MM.1S (cell line): ENCODE measurements at regions not wholly inside any gene's neighbourhood (a gene's known extent, or its start where the extent isn't known, plus 50 kb on each side); places are given as distances from the start of the nearest gene placed in this dataset.

Source experiments
- DNase-seq: peaks from one replicate; pipeline ENCODE4 v3.0.0-alpha.2; 2015
- H2AFZ ChIP-seq: fragments of 300-600 bp; sonication (generic); 2 replicates; pipeline ENCODE4 v1.6.0; 2016; ENCODE audit warnings: antibody characterized with exemption, low read length
- H3F3A ChIP-seq: fragments of 300-600 bp; sonication (generic); 2 replicates; pipeline ENCODE4 v1.6.1; 2016; ENCODE audit warnings: mild to moderate bottlenecking, antibody characterized with exemption, low read length, moderate library complexity, mixed read lengths; ENCODE audit not compliant: insufficient read depth
- H3K27ac ChIP-seq: fragments of 300-600 bp; sonication (generic); 2 replicates; pipeline ENCODE4 v1.5.1; 2016; ENCODE audit warnings: mild to moderate bottlenecking, low read length
- H3K27me3 ChIP-seq: fragments of 300-600 bp; sonication (generic); replicated peaks from 2 replicates; pipeline ENCODE4 v1.6.0; 2016; ENCODE audit warnings: low read length; ENCODE audit not compliant: insufficient read depth
- H3K36me3 ChIP-seq: fragments of 300-600 bp; sonication (generic); replicated peaks from 2 replicates; pipeline ENCODE4 v1.6.1; 2016; ENCODE audit warnings: mild to moderate bottlenecking, low read length, mixed read lengths; ENCODE audit not compliant: insufficient read depth
- H3K4me1 ChIP-seq: fragments of 300-600 bp; sonication (generic); 2 replicates; pipeline ENCODE4 v1.6.1; 2016; ENCODE audit warnings: low read length, mixed read lengths
- H3K4me2 ChIP-seq: fragments of 300-600 bp; sonication (generic); 2 replicates; pipeline ENCODE4 v1.6.0; 2016; ENCODE audit warnings: low read depth, low read length
- H3K4me3 ChIP-seq: fragments of 300-600 bp; sonication (generic); 2 replicates; pipeline ENCODE4 v1.5.1; 2016; ENCODE audit warnings: low read length, mixed read lengths
- H3K79me2 ChIP-seq: fragments of 300-600 bp; sonication (generic); 2 replicates; pipeline ENCODE4 v1.6.1; 2016; ENCODE audit warnings: mixed run types, low read length, mixed read lengths
- H3K9ac ChIP-seq: fragments of 300-600 bp; sonication (generic); 2 replicates; pipeline ENCODE4 v1.6.1; 2016; ENCODE audit warnings: low read length, mixed read lengths
- H3K9me2 ChIP-seq: fragments of 300-600 bp; sonication (generic); replicated peaks from 2 replicates; pipeline ENCODE4 v1.6.1; 2016; ENCODE audit warnings: mild to moderate bottlenecking, low read length, mixed read lengths; ENCODE audit not compliant: insufficient read depth
- H3K9me3 ChIP-seq: fragments of 300-600 bp; sonication (generic); replicated peaks from 2 replicates; pipeline ENCODE4 v1.6.1; 2016; ENCODE audit warnings: mild to moderate bottlenecking, low read length, mixed read lengths; ENCODE audit not compliant: insufficient read depth
- H4K20me1 ChIP-seq: fragments of 300-600 bp; sonication (generic); 2 replicates; pipeline ENCODE4 v1.6.1; 2016; ENCODE audit warnings: mild to moderate bottlenecking, low read length, moderate library complexity, mixed read lengths; ENCODE audit not compliant: insufficient read depth
- EZH2 ChIP-seq: fragments of 300-600 bp; sonication (generic); optimal IDR thresholded peaks from 2 replicates; pipeline ENCODE3; 2017; ENCODE audit warnings: low read depth, mild to moderate bottlenecking, antibody characterized with exemption, low read length, mixed read lengths
- EZH2phosphoT487 ChIP-seq: fragments of 300-600 bp; sonication (generic); IDR thresholded peaks from 2 replicates; pipeline ENCODE4 v1.6.1; 2018; ENCODE audit warnings: antibody characterized with exemption, low read length
- TF ChIP-seq, protein P1 (sequence below): fragments of 300-600 bp; sonication (generic); IDR thresholded peaks from 2 replicates; pipeline ENCODE4 v1.5.1; 2016; ENCODE audit warnings: antibody characterized with exemption, low read length, mixed read lengths

DNA sequence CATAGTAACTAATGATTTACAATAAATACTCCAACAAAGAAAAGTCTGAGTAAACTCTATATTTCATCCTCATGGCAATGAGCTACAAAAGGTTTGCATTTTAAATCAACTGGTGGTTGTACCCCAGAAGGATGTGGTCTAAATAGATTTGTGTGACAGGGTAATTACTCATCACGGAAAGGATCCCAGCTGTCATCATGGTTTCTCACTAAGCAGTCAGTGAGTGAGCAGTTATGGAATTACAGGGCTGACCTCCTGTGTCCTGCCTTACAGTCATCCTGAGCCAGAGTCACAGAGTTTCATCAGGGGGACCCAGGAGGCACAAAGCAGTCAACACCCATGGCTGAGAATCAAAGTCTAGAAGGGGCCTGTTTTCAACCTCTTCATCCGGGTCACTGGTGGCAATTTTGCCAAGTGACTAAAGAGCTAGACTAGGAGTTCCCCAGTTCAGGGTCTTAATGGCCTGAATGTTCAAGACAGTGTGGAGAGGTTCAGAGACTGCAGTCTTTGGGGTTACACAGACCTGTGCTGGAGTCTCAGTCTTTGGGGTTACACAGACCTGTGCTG is 210.7 kb upstream of the SLC24A2 start:
- TF ChIP-seq EZH2phosphoT487 (no peak), EZH2 (no peak)
- TF ChIP-seq, protein P1, sequence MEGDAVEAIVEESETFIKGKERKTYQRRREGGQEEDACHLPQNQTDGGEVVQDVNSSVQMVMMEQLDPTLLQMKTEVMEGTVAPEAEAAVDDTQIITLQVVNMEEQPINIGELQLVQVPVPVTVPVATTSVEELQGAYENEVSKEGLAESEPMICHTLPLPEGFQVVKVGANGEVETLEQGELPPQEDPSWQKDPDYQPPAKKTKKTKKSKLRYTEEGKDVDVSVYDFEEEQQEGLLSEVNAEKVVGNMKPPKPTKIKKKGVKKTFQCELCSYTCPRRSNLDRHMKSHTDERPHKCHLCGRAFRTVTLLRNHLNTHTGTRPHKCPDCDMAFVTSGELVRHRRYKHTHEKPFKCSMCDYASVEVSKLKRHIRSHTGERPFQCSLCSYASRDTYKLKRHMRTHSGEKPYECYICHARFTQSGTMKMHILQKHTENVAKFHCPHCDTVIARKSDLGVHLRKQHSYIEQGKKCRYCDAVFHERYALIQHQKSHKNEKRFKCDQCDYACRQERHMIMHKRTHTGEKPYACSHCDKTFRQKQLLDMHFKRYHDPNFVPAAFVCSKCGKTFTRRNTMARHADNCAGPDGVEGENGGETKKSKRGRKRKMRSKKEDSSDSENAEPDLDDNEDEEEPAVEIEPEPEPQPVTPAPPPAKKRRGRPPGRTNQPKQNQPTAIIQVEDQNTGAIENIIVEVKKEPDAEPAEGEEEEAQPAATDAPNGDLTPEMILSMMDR = no peak
- Histone ChIP-seq H3K4me2 (no peak overlapping the region), H3K4me1 (no peaks in the 10 kb centered on the region), H3K9me2 (no peaks in the 10 kb centered on the region), H3K4me3 (no peak overlapping the region), H2AFZ (no peak overlapping the region), H4K20me1 (no peaks in the 10 kb centered on the region), H3K27me3 (no peaks in the 10 kb centered on the region), H3F3A (no peaks in the 10 kb centered on the region), H3K36me3 (no peaks in the 10 kb centered on the region), H3K79me2 (no peaks in the 10 kb centered on the region), H3K9ac (no peak overlapping the region), H3K27ac (no peak overlapping the region), H3K9me3 (no peaks in the 10 kb centered on the region)
- no peak for DNase-seq

DNA sequence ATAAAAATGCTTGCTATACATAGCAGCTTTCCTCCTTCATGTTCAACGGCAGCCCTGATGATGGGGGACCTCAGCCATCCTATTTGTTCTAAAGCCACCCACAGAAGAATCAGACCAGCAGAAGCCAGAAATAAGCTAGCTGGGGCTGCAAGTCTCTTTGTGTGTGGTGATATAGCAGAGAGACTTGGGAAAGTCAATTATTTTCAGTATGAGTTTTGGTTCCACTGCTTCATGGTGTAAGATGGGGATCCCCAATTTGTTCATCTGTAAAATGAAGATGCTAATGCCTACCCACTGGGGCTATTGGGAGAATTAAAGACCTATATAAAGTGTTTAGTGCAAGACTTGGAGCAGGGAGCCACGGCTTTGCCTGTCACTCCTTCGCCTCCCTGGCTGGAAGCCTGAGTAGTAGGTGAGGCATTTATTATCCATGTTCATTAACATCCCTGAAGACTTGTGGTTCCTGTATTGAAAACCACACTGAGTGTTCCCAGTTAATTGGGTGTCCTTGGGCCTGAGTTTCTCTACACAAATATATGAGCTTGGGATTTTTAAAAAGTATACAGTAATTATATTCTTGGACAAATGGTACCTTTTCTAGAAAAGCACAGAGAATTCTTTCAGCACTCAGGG is 210.1 kb upstream of the SLC24A2 start:
- H2AFZ ChIP-seq = no peak overlapping the region
- H3K27ac ChIP-seq = no peak overlapping the region
- no peaks in the 10 kb centered on the region for H3K27me3 ChIP-seq
- H4K20me1 ChIP-seq = no peaks in the 10 kb centered on the region
- no peaks in the 10 kb centered on the region for H3K36me3 ChIP-seq
- no peaks in the 10 kb centered on the region for H3K79me2 ChIP-seq
- no peak for TF ChIP-seq EZH2
- TF ChIP-seq, protein P1 = no peak
- no peak for TF ChIP-seq EZH2phosphoT487
- DNase-seq = no peak
- no peaks in the 10 kb centered on the region for H3K9me2 ChIP-seq
- H3K9ac ChIP-seq = no peak overlapping the region
- H3K4me2 ChIP-seq = no peak overlapping the region
- H3K4me1 ChIP-seq = no peaks in the 10 kb centered on the region
- no peaks in the 10 kb centered on the region for H3K9me3 ChIP-seq
- H3F3A ChIP-seq = no peaks in the 10 kb centered on the region
- H3K4me3 ChIP-seq = no peak overlapping the region

DNA sequence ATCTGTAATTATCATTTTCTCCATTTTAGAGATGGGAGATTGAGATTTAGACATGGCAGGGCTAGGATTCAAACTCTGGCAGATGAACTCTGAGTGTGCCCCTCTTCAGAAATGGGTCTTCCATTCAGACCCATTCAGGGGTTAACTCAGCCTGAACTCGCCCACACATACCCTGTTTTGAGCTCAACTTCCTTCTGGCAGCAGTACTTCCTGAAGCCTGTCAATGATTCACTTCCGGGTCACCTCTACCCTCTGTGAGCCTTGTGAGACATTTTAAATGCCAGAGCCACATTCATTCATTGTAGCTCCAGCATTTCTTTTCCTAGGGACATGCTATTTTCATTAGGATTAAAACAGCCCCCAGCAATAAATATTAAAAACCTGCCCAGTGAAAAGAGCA is 209.3 kb upstream of the SLC24A2 start:
- Histone ChIP-seq H3F3A (no peaks in the 10 kb centered on the region), H3K4me3 (no peak overlapping the region), H3K9me2 (no peaks in the 10 kb centered on the region), H4K20me1 (no peaks in the 10 kb centered on the region), H3K4me1 (no peaks in the 10 kb centered on the region), H3K79me2 (no peaks in the 10 kb centered on the region), H3K4me2 (no peak overlapping the region), H3K9me3 (no peaks in the 10 kb centered on the region), H2AFZ (no peak overlapping the region), H3K27ac (no peak overlapping the region), H3K9ac (no peak overlapping the region), H3K27me3 (no peaks in the 10 kb centered on the region), H3K36me3 (no peaks in the 10 kb centered on the region)
- DNase-seq = no peak
- TF ChIP-seq, protein P1 = no peak
- TF ChIP-seq EZH2phosphoT487 (no peak), EZH2 (no peak)
